ENCODE measurements at regions not wholly inside any gene's neighbourhood (a gene's known extent, or its start where the extent isn't known, plus 50 kb on each side); places are given as distances from the start of the nearest gene placed in this dataset.

DNA sequence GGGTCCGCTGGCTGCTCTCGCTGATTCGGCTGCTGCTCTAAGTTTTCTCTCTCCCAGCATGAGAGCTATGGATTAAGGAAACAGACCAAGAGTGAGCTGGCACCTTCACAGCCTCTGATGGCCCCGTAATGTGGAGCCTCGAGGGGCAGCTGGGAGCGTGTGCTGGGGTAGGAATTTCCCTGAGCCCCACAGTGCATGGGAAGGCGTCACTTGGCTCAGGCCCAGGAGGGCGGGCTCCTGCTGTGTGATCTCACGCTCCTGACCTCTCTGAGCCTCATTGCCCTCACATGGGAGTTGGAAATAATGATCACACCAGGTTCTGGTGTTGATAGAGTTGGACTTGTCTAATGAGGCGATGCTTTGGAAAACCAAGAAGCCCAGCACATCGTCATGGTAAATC lies 238.6 kb upstream of the CRY1 start:
- DNase-seq (ENCODE audit: low read depth in 2 of 2) = no peak
- H3K9ac ChIP-seq (ENCODE audit: insufficient read depth, low read length) = no peak overlapping the region
- H3K4me3 ChIP-seq (replicated peaks in 1 of 4; ENCODE audit: control extremely low read depth in 1 of 4, insufficient read depth in 1 of 4, low read depth in 3 of 4, low read length in 4 of 4) = no peak overlapping the region
- H4K20me1 ChIP-seq (ENCODE audit: control insufficient read depth, extremely low read depth, insufficient read depth, low read length) = no peaks in the 10 kb centered on the region
- no peak overlapping the region for H3K27ac ChIP-seq (ENCODE audit: insufficient read depth, low read length)
- H3K4me1 ChIP-seq (ENCODE audit: control insufficient read depth, extremely low read depth, insufficient read depth, low read length) = no peaks in the 10 kb centered on the region
- H3K4me2 ChIP-seq (ENCODE audit: extremely low read depth, insufficient read depth, low read length) = no peak overlapping the region
- no peaks in the 10 kb centered on the region for H3K36me3 ChIP-seq (ENCODE audit: control insufficient read depth, insufficient read depth, low read length)
- TF ChIP-seq CTCF (conservative IDR thresholded peaks at IDR 0.05 in 1 of 2, IDR thresholded peaks at IDR 0.05 in 1 of 2; ENCODE audit: low read depth in 1 of 2, low read length in 2 of 2) (no peak), EZH2 (IDR thresholded peaks at IDR 0.05; ENCODE audit: low read length, missing control alignments) (no peak)
- no peaks in the 10 kb centered on the region for H3K79me2 ChIP-seq (ENCODE audit: control insufficient read depth, insufficient read depth, low read length)
- H3K27me3 ChIP-seq (ENCODE audit: control insufficient read depth, insufficient read depth, low read length) = no peaks in the 10 kb centered on the region
- H2AFZ ChIP-seq (ENCODE audit: low read length) = no peak overlapping the region
- no peaks in the 10 kb centered on the region for H3K9me3 ChIP-seq (ENCODE audit: control insufficient read depth, insufficient read depth, low read depth, low read length)

DNA sequence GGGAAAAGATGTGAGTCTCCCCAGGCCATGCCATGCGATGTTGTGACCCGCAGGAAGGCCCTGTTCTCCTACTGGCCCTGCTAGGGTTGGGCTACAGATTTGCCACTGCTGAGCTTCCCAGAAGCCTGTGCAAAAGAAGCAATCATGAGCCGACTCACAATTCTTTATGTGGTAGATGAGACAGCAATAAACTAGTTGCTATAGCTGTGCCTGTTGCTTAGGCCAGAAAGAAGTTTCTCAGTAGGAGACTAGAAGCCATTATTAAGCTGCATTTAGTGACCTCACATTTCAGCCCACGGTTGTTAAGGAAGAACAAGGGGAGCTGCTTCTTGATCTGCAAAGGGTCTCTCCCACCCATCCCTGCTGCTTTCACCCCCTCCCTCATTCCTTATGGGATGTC lies 239.4 kb upstream of the CRY1 start:
- H3K4me3 ChIP-seq (replicated peaks in 1 of 4; ENCODE audit: control extremely low read depth in 1 of 4, insufficient read depth in 1 of 4, low read depth in 3 of 4, low read length in 4 of 4) = no peak overlapping the region
- no peak overlapping the region for H3K4me2 ChIP-seq (ENCODE audit: extremely low read depth, insufficient read depth, low read length)
- no peaks in the 10 kb centered on the region for H3K4me1 ChIP-seq (ENCODE audit: control insufficient read depth, extremely low read depth, insufficient read depth, low read length)
- no peaks in the 10 kb centered on the region for H4K20me1 ChIP-seq (ENCODE audit: control insufficient read depth, extremely low read depth, insufficient read depth, low read length)
- no peaks in the 10 kb centered on the region for H3K27me3 ChIP-seq (ENCODE audit: control insufficient read depth, insufficient read depth, low read length)
- no peak overlapping the region for H2AFZ ChIP-seq (ENCODE audit: low read length)
- H3K27ac ChIP-seq (ENCODE audit: insufficient read depth, low read length) = no peak overlapping the region
- DNase-seq (ENCODE audit: low read depth in 2 of 2) = no peak
- no peak overlapping the region for H3K9ac ChIP-seq (ENCODE audit: insufficient read depth, low read length)
- H3K9me3 ChIP-seq (ENCODE audit: control insufficient read depth, insufficient read depth, low read depth, low read length) = no peaks in the 10 kb centered on the region
- no peak for TF ChIP-seq EZH2 (IDR thresholded peaks at IDR 0.05; ENCODE audit: low read length, missing control alignments)
- TF ChIP-seq CTCF (conservative IDR thresholded peaks at IDR 0.05 in 1 of 2, IDR thresholded peaks at IDR 0.05 in 1 of 2; ENCODE audit: low read depth in 1 of 2, low read length in 2 of 2) = no peak
- H3K36me3 ChIP-seq (ENCODE audit: control insufficient read depth, insufficient read depth, low read length) = no peaks in the 10 kb centered on the region
- H3K79me2 ChIP-seq (ENCODE audit: control insufficient read depth, insufficient read depth, low read length) = no peaks in the 10 kb centered on the region

DNA sequence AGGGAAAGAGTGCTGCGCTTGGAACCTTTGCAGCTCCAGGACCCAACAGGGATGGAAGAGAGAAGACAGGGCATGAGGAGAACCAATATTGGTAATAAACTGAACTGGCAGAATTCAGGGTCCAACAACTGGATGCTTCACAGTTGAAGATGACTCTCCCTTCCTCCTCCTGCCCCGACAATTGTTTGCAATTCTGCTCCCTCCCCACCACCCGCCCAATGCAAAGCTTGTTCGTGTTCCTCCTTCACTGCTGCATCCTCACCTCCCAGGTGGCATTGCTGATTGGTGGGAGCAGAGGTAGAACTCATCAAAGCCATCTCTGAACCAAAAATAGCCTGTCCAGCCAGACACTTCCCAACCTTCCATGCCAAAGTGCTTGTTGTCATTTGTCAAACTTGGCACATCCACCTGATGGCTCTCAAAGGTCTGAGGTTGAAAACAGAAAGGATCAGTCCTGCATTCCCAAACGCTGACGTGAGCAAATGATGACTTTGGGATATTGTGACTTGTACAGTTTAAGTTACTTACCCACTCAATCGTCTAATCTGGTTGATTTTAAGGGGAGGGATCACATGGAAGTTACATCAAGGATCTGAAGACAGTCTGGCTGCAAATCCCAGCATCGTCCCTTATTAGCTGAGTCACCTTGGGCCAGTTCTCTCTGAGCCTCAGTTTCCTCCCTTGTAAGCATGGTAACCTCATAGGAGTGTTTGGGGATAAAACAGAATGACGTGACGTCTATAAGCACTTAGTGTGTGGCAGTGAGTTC lies 242.6 kb upstream of the CRY1 start:
- no peak overlapping the region for H3K4me2 ChIP-seq (ENCODE audit: extremely low read depth, insufficient read depth, low read length)
- H3K27me3 ChIP-seq (ENCODE audit: control insufficient read depth, insufficient read depth, low read length) = no peaks in the 10 kb centered on the region
- H4K20me1 ChIP-seq (ENCODE audit: control insufficient read depth, extremely low read depth, insufficient read depth, low read length) = no peaks in the 10 kb centered on the region
- H3K4me3 ChIP-seq (replicated peaks in 1 of 4; ENCODE audit: control extremely low read depth in 1 of 4, insufficient read depth in 1 of 4, low read depth in 3 of 4, low read length in 4 of 4) = no peak overlapping the region
- H3K79me2 ChIP-seq (ENCODE audit: control insufficient read depth, insufficient read depth, low read length) = no peaks in the 10 kb centered on the region
- H3K9ac ChIP-seq (ENCODE audit: insufficient read depth, low read length) = no peak overlapping the region
- no peak overlapping the region for H3K27ac ChIP-seq (ENCODE audit: insufficient read depth, low read length)
- no peak overlapping the region for H2AFZ ChIP-seq (ENCODE audit: low read length)
- no peak for DNase-seq (ENCODE audit: low read depth in 2 of 2)
- H3K9me3 ChIP-seq (ENCODE audit: control insufficient read depth, insufficient read depth, low read depth, low read length) = no peaks in the 10 kb centered on the region
- TF ChIP-seq CTCF (conservative IDR thresholded peaks at IDR 0.05 in 1 of 2, IDR thresholded peaks at IDR 0.05 in 1 of 2; ENCODE audit: low read depth in 1 of 2, low read length in 2 of 2) (no peak), EZH2 (IDR thresholded peaks at IDR 0.05; ENCODE audit: low read length, missing control alignments) (no peak)
- H3K4me1 ChIP-seq (ENCODE audit: control insufficient read depth, extremely low read depth, insufficient read depth, low read length) = no peaks in the 10 kb centered on the region
- no peaks in the 10 kb centered on the region for H3K36me3 ChIP-seq (ENCODE audit: control insufficient read depth, insufficient read depth, low read length)

Measured in fibroblast of lung (primary cell).